ENCODE measurements at regions not wholly inside any gene's neighbourhood (a gene's known extent, or its start where the extent isn't known, plus 50 kb on each side); places are given as distances from the start of the nearest gene placed in this dataset.
"Not testable (repeated sequence)": the region's sequence is repeated elsewhere in the genome, so short reads cannot be mapped to it uniquely, and the experiment has no call there.

GRCh38 chr5:66423484-66423883, 172.7 kb upstream of the MAST4 start:
- DNase-seq: no peak

DNA sequence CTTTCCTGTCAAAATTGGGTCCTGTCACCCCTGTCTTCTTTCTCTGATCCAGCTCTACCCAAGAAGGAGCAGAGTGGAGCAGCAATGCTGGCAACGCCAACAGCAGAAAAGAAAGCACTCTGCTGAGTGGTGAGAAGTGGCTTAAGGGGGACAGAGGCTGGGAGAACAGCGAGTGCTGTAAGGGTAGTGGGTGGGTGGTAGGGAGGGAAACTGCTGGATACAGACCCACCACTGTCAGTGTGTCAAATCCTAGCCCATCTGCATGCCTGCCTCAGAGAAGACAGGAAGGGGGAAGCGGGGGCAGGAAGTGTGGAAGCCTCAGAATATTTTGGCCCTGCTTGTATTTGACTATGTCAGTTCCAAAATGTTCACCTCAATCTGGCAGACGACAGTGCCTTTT, 170.4 kb upstream of the MAST4 start:
- no peak for DNase-seq

DNA sequence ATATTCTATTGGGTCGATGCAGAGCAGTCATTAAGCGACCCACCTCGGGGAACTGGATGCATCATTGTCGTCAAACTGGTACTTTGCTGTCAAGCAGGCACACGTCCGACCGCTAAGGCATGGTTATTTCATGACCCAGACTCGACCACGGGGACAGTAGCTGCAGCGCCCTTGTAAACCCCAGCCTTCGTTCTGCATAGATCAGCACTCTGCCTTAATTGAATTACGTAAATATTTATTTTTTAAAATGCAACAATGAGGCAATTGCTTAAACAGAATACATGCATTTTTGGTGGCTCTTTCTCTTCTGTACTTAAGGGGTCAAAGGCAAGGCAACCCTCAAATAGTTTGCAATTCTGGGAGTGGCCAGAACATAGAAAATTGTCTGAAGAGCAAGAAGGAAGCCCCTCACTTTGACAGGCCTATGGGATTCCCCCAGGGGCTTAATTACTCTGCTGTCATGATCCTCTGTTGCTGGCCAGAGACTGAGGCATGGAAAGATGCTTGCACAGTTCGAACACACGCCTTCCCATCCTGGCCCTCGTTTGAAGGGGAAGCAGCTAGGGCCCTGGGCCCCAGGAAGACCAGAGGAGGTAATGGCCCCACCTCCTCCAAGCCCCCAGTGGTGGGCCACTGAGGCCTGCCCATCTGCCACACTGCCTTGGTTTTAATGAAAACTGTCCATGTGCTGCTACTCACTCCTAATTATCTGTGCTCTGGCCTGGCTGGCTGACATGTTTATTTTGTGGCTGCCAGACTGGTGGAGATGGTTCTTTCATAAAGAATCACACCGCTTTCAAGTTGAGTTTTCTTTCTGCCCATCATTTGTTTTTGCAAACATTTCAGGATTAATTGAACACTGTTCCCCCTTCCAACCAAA, 169.7 kb upstream of the MAST4 start:
- DNase-seq: no peak

- no peak for DNase-seq
These were observed 169.1 kb upstream of the MAST4 start for GRCh38 chr5:66427139-66427442.

DNA sequence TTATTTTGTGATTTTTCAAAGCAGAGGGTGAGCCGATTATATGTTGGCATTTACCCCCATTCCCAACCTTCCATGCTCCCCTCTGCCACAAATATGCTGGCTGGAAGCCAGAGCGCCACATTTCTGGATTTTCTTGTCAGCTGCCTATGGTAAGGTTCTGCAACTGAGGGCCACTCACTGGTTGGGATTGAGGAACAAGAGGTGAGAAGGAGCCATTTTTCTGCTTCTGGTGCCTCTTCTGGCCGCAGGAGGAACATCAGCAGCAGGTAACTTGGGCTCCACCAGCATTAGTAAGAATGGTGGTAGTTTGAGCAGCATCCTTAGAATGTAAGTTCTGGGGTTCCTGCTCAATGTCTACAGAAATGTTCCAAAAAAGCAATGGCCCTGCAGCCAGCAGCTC, 159.5 kb upstream of the MAST4 start:
- DNase-seq: no peak

- no peak for DNase-seq
These were observed 158.1 kb upstream of the MAST4 start for GRCh38 chr5:66438087-66438486.

DNA sequence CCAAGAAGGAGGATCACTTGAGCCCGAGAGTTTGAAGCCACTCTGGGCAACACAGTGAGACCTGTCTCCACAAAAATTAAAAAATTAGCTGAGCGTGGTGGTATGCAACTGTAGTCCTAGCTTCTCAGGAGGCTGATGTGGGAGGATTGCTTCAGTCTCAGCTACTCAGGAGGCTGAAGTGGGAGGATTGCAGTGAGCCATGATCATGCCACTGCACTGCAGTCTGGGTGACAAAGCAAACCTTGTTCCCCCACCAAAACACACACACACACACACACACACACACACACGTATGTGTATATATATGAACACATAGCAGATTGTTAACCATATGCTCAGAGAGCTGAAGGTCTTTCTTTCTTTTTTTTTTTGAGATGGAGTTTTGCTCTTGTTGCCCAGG, 157.5 kb upstream of the MAST4 start:
- DNase-seq: no peak

DNA sequence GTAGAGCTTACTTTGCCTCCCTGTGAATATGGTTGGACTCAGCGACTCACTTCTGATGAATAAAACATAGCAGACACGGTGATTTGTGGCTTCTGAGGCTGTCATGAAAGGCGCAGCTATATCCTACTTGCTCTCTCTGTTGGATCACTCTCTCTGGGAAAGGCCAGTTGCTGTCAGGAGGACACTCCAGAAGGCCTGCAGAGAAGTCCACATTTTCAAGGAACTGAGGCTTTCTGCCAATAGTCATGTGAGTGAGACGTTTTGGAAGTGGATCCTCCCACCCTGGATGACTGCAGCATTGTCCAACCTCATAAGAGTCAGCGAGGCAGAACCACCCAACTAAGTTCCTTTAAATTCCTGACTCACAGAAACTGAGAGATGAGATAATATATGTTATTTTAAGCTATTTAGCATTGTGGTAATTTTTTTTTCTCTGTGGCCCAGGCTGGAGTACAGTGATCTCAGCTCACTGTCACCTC, 156.0 kb upstream of the MAST4 start:
- DNase-seq: peak; percentile 75

DNA sequence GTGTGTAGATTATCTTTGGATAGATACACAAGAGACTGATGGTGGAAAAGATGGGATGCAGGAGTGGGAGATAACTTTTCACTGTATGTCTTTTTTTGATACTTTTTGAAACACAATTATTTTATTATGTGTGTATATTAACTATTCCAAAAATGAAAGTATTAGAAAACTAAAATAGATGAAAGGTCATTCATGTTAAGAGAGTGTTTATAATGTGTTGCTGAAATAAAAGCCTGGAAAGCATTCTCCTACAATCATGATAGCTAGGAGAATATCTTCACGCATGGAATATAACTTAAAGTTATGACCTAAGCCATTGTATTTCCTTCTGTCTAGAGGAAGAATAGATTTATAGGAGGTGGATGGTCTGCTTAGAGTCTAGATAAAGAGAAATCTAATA, 154.8 kb upstream of the MAST4 start:
- no peak for DNase-seq

DNA sequence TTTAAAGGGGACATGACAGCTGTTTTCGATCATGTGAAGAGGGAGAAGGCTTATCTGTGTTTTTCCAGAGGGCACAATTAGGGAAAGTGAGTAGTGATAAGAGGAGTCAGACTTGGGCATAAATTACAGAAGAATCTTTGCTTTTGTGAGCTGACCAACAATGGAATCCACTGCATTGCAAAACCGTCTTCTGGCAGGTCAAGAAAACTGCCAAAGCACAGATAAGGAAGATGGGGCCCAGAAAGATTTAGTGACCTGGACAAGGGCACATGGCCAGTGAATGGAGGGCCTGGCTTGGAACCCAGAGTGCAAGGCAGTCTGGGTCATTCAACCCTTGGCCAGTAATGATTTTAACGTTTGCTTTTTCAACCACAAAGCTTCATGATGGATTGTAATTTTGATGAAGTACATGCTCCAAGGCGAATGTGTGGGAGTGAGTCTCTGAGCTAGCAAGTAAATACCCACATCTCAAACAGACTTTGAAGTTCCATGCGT, 153.2 kb upstream of the MAST4 start:
- DNase-seq: no peak

DNA sequence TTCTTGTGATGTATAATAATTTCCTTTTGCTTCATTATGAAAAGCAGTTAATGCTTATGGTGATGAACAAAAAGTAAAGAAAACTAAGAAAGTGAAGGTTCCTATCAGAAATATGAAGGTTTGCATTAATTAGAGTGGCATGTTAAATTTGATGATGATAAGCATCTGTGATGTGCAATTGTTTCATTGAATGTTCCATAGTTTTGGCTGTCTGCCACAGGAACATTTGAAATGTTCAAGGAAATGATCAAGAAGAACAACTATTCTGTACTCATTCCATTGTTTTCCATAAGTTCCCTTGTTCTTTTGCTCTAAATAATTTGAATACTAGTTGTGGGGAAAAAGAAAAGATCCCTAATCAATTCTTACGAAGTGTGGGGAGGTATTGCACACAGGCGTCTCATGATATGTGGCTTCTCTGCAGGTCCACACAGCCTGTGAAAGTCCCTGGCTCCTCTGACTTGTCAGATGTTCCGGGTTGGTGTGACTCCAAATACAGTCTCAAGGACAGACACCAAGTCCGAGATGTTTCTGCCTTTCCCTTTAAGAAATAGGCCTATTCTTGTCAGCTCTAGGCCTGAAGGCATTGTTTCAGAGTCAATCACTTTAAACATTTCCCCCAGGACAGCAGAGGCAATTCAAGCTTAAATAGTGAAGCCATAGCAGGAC, 152.6 kb upstream of the MAST4 start:
- DNase-seq: no peak

DNA sequence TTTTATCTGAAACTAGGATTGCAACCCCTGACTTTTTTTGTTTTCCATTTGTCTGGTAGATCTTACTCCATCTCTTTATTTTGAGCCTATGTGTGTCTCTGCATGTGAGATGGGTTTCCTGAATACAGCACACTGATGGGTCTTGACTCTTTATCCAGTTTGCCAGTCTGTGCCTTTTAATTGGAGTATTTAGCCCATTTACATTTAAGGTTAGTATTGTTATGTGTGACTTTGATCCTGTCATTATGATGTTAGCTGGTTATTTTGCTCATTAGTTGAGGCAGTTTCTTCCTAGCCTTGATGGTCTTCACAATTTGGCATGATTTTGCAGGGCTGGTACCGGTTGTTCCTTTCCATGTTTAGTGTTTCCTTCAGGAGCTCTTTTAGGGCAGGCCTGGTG, 148.1 kb upstream of the MAST4 start:
- not testable (repeated sequence) for DNase-seq

DNA sequence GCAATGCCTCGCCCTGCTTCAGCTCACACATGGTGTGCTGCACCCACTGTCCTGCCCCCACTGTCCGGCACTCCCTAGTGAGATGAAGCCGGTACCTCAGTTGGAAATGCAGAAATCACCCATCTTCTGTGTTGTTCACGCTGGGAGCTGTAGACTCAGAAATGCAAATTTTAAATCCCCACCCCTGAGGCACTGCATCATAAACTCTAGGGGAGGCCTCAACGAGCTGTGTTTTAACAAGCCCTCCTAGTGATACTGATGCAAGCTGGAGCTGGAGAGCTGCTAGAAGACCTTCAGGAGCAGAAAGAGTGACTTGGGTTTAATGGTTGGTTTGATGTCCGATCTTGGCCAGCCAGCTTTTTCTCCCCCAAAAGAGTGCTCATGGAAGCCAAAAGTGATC, 146.0 kb upstream of the MAST4 start:
- no peak for DNase-seq

- no peak for DNase-seq
These were observed 145.2 kb upstream of the MAST4 start for GRCh38 chr5:66450988-66451387.

GRCh38 chr5:66452109-66452508, 144.1 kb upstream of the MAST4 start:
- no peak for DNase-seq

- DNase-seq: peak; percentile 78
These were observed 141.8 kb upstream of the MAST4 start for GRCh38 chr5:66454186-66455078.

DNA sequence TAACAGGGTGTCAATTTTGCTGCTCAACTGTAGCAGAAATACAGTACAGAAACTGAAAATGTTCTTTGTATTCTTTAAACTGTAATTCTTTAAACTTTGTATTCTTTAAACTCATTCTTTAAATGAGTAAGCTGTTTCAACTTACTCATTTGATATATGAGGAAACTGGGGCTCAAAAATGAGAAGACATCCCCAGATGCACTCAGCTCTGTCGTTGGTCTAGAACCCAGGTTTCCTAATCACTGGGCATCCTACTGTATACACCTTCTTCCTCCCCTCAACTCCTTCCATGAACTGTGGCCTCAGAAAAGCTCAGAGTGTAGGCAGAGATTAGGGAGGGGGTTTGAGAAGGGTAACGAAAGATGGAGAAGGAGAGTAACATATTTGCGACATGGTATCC, 136.5 kb upstream of the MAST4 start:
- DNase-seq: no peak

GRCh38 chr5:66467564-66467963, 128.6 kb upstream of the MAST4 start:
- no peak for DNase-seq

GRCh38 chr5:66469684-66470083, 126.5 kb upstream of the MAST4 start:
- no peak for DNase-seq

DNA sequence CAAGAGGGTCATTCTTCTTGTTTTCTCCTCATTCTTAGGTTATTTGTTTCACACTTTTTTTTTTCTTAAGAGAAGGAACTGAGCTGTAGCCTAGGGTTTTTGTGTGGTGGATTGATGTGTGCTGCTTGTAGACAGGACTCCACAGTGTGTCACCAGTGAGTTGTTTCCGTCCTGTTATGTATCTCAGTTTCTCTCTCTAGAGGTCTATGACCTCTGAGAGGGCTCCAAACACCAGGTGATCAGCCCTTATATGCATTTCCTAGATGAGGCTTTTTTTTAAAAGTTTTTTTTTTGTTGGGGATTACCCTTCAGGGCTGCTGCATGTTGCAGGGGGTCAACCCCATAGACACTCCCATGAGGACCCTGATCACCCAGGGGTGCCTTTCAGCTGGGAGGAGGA, 124.2 kb upstream of the MAST4 start:
- no peak for DNase-seq

- DNase-seq: no peak
These were observed 120.5 kb upstream of the MAST4 start for GRCh38 chr5:66475731-66476130.

- DNase-seq: no peak
These were observed 118.6 kb upstream of the MAST4 start for GRCh38 chr5:66477596-66477995.

- no peak for DNase-seq
These were observed 101.8 kb upstream of the MAST4 start for GRCh38 chr5:66494437-66494836.

Data from fibroblast of skin of back (primary cell).